Endothelial cell (in vitro differentiated cells): ENCODE measurements at regions not wholly inside any gene's neighbourhood (a gene's known extent, or its start where the extent isn't known, plus 50 kb on each side); places are given as distances from the start of the nearest gene placed in this dataset.

ENCODE experiments used
- DNase-seq: peaks from one replicate; pipeline ENCODE4 v3.0.0; 2021; ENCODE audit warnings: low spot score
- H3K27ac Mint-ChIP-seq: one replicate; pipeline ENCODE4 v1.8.0; 2021; ENCODE audit warnings: mixed read lengths, inconsistent platforms; ENCODE audit not compliant: unreplicated experiment
- H3K27me3 Mint-ChIP-seq: one replicate; pipeline ENCODE4 v1.8.0; 2021; ENCODE audit warnings: mild to moderate bottlenecking, moderate library complexity, mixed read lengths, inconsistent platforms; ENCODE audit not compliant: unreplicated experiment
- H3K36me3 Mint-ChIP-seq: one replicate; pipeline ENCODE4 v1.8.0; 2021; ENCODE audit warnings: mild to moderate bottlenecking, low read depth, mixed read lengths, inconsistent platforms; ENCODE audit not compliant: unreplicated experiment
- H3K4me1 Mint-ChIP-seq: one replicate; pipeline ENCODE4 v1.8.0; 2021; ENCODE audit warnings: mild to moderate bottlenecking, mixed read lengths, inconsistent platforms; ENCODE audit not compliant: unreplicated experiment
- H3K4me3 Mint-ChIP-seq: one replicate; pipeline ENCODE4 v1.8.0; 2021; ENCODE audit warnings: mild to moderate bottlenecking, mixed read lengths, inconsistent platforms; ENCODE audit not compliant: unreplicated experiment
- H3K9me3 Mint-ChIP-seq: one replicate; pipeline ENCODE4 v1.8.0; 2021; ENCODE audit warnings: mixed read lengths, inconsistent platforms; ENCODE audit not compliant: unreplicated experiment
- CTCF ChIP-seq: fragments of 200-600 bp; sonication (generic); IDR thresholded peaks from one replicate; pipeline ENCODE4 v1.5.0; 2021; ENCODE audit warnings: antibody characterized with exemption; ENCODE audit not compliant: unreplicated experiment

GRCh38 chr4:79798047-79798446, 275.0 kb downstream of the ANTXR2 start:
- H3K9me3 Mint-ChIP-seq: no peaks in the 10 kb centered on the region
- no peaks in the 10 kb centered on the region for H3K36me3 Mint-ChIP-seq
- TF ChIP-seq CTCF: no peak
- DNase-seq: no peak
- H3K4me3 Mint-ChIP-seq: no peak overlapping the region
- H3K27ac Mint-ChIP-seq: no peak overlapping the region
- no peaks in the 10 kb centered on the region for H3K27me3 Mint-ChIP-seq
- no peaks in the 10 kb centered on the region for H3K4me1 Mint-ChIP-seq

- H3K9me3 Mint-ChIP-seq: no peaks in the 10 kb centered on the region
- H3K27ac Mint-ChIP-seq: no peak overlapping the region
- H3K4me1 Mint-ChIP-seq: no peaks in the 10 kb centered on the region
- no peak for TF ChIP-seq CTCF
- no peaks in the 10 kb centered on the region for H3K36me3 Mint-ChIP-seq
- no peaks in the 10 kb centered on the region for H3K27me3 Mint-ChIP-seq
- DNase-seq: no peak
- no peak overlapping the region for H3K4me3 Mint-ChIP-seq
Measured at GRCh38 chr4:79796948-79797347, 276.1 kb downstream of the ANTXR2 start.

GRCh38 chr4:79788884-79789283, 284.1 kb downstream of the ANTXR2 start:
- H3K4me3 Mint-ChIP-seq: no peak overlapping the region
- no peak for DNase-seq
- no peaks in the 10 kb centered on the region for H3K9me3 Mint-ChIP-seq
- no peak overlapping the region for H3K27ac Mint-ChIP-seq
- H3K4me1 Mint-ChIP-seq: no peaks in the 10 kb centered on the region
- peaks cover 2% of the 10 kb centered on the region for H3K27me3 Mint-ChIP-seq
- H3K36me3 Mint-ChIP-seq: peaks cover 12% of the 10 kb centered on the region
- TF ChIP-seq CTCF: no peak

- no peak for TF ChIP-seq CTCF
- no peaks in the 10 kb centered on the region for H3K9me3 Mint-ChIP-seq
- no peak overlapping the region for H3K4me3 Mint-ChIP-seq
- H3K36me3 Mint-ChIP-seq: no peaks in the 10 kb centered on the region
- no peak for DNase-seq
- no peaks in the 10 kb centered on the region for H3K4me1 Mint-ChIP-seq
- H3K27me3 Mint-ChIP-seq: no peaks in the 10 kb centered on the region
- H3K27ac Mint-ChIP-seq: no peak overlapping the region
Measured at GRCh38 chr4:79780129-79780528, 292.9 kb downstream of the ANTXR2 start.

GRCh38 chr4:79772510-79772909, 300.5 kb downstream of the ANTXR2 start:
- no peaks in the 10 kb centered on the region for H3K27me3 Mint-ChIP-seq
- peaks cover 5% of the 10 kb centered on the region for H3K9me3 Mint-ChIP-seq
- H3K4me1 Mint-ChIP-seq: no peaks in the 10 kb centered on the region
- DNase-seq: no peak
- H3K36me3 Mint-ChIP-seq: peaks cover 3% of the 10 kb centered on the region
- no peak overlapping the region for H3K27ac Mint-ChIP-seq
- H3K4me3 Mint-ChIP-seq: no peak overlapping the region
- no peak for TF ChIP-seq CTCF
